ENCODE measurements at regions not wholly inside any gene's neighbourhood (a gene's known extent, or its start where the extent isn't known, plus 50 kb on each side); places are given as distances from the start of the nearest gene placed in this dataset.

DNA sequence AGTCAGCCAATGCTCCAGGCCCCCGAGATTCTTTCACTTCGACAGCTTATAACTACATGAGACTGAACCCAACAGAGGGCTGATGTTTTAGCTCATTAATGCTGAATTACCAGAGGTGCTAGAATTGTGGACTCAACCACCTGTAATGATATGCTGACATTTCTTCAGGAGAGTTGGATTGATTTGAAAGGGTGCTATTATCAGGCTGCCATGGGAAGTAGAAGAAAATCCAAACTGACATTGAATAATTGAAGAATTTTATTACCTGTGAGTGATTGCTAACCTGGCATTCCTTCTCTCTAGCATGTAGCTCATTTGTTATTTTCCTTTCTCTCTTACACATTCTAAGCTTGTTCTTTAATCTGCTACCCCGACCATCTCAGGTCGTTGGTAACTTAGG, 488.8 kb downstream of the PID1 start:
- intact Hi-C loops (cut with DNase I; ENCODE audit: low total_unique reads), result no loop called here
- Histone ChIP-seq H3K9me3 (no peaks in the 10 kb centered on the region), H3K4me1 (no peaks in the 10 kb centered on the region), H3K27me3 (no peaks in the 10 kb centered on the region), H3K4me3 (no peak overlapping the region), H3K27ac (no peak overlapping the region), H3K36me3 (no peaks in the 10 kb centered on the region)
- no peak for DNase-seq
- no peak for TF ChIP-seq POLR2AphosphoS5 (IDR thresholded peaks at IDR 0.05)
- 72 to 78% (median 73%) methylated on average over 4 of the region's 4 CpGs for WGBS, 5 donors

- Histone ChIP-seq H3K4me1 (no peaks in the 10 kb centered on the region), H3K36me3 (no peaks in the 10 kb centered on the region), H3K27ac (no peak overlapping the region), H3K9me3 (no peaks in the 10 kb centered on the region), H3K27me3 (no peaks in the 10 kb centered on the region), H3K4me3 (no peak overlapping the region)
- 63 to 69% (median 67%) methylated on average over 5 of the region's 5 CpGs for whole genome bisulfite sequencing, 5 donors
- intact Hi-C loops (cut with DNase I; ENCODE audit: low total_unique reads), result no loop called here
- TF ChIP-seq POLR2AphosphoS5 (IDR thresholded peaks at IDR 0.05) (no peak), CTCF (IDR thresholded peaks at IDR 0.05) (no peak), EP300 (IDR thresholded peaks at IDR 0.05) (no peak), POLR2A (IDR thresholded peaks at IDR 0.05) (no peak)
- DNase-seq, result no peak
Observed at GRCh38 chr2:228777855-228778355, 493.2 kb downstream of the PID1 start.

- intact Hi-C loops (cut with DNase I; ENCODE audit: low total_unique reads), result no loop called here
- DNase-seq, result no peak
- TF ChIP-seq CTCF (IDR thresholded peaks at IDR 0.05), result no peak
- no peak for TF ChIP-seq POLR2A (IDR thresholded peaks at IDR 0.05)
- TF ChIP-seq EP300 (IDR thresholded peaks at IDR 0.05), result no peak
- no peak for TF ChIP-seq POLR2AphosphoS5 (IDR thresholded peaks at IDR 0.05)
- H3K4me3 ChIP-seq, result no peak overlapping the region
- no peaks in the 10 kb centered on the region for H3K27me3 ChIP-seq
- 56 to 77% (median 68%) methylated on average over 2 of the region's 2 CpGs for WGBS, 5 donors
- no peaks in the 10 kb centered on the region for H3K4me1 ChIP-seq
- no peak overlapping the region for H3K27ac ChIP-seq
- H3K36me3 ChIP-seq, result no peaks in the 10 kb centered on the region
- H3K9me3 ChIP-seq, result no peaks in the 10 kb centered on the region
Observed at GRCh38 chr2:228774548-228774947, 496.5 kb downstream of the PID1 start.

DNA sequence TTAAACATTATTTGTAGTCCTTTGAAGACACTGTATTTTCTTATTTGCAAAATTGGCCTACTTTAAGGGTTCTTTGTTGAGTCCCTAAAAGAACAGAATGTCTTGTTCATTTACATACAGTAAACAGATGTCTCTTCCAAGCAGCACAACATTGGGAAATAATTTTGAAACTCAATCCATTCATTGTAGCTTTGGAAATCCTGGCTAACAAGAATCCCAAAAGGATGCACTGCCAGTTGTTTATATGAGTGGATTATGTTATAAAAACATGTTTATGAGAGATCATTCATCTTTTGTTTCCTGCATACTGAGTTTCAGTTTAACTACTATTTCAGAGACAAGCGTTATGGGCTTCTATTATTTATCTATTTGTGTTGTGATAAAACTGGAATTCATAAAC, 499.3 kb downstream of the PID1 start:
- Histone ChIP-seq H3K36me3 (no peaks in the 10 kb centered on the region), H3K27me3 (no peaks in the 10 kb centered on the region), H3K9me3 (no peaks in the 10 kb centered on the region), H3K4me1 (no peaks in the 10 kb centered on the region), H3K27ac (peak overlapping the region in 3 of 5 donors; percentile 44 to 75 (median 68)), H3K4me3 (no peak overlapping the region)
- WGBS, 5 donors, result 34 to 60% (median 53%) methylated on average over 1 of the region's 1 CpG
- intact Hi-C loops (cut with DNase I; ENCODE audit: low total_unique reads), result no loop called here
- TF ChIP-seq EP300 (IDR thresholded peaks at IDR 0.05) (no peak), POLR2A (IDR thresholded peaks at IDR 0.05) (no peak), POLR2AphosphoS5 (IDR thresholded peaks at IDR 0.05) (peak; percentile 23 to 69 (median 66)), CTCF (IDR thresholded peaks at IDR 0.05) (no peak)
- peak in 1 of 2 donors; percentile 6 for DNase-seq

DNA sequence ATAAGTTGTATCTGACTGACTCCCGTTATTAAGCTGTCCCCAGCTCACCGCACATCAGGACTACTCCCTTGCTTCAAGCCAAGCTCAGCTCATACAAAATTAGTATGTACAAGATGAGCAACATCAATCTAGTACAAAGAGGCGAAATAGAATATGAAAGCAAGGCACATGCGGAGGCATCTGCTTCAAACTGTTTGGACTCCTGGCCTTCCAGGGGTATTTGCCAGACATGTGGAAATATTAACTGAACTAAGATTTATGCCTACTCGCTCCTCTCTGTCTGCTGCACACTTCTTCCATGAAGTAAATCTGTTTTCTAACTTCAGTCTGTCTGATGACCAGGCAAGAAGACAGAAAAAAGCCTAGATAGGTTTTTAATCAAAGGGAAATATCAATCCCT, 499.8 kb downstream of the PID1 start:
- TF ChIP-seq CTCF (IDR thresholded peaks at IDR 0.05), result no peak
- no peak for TF ChIP-seq EP300 (IDR thresholded peaks at IDR 0.05)
- TF ChIP-seq POLR2A (IDR thresholded peaks at IDR 0.05), result no peak
- no peak for TF ChIP-seq POLR2AphosphoS5 (IDR thresholded peaks at IDR 0.05)
- Histone ChIP-seq H3K4me3 (no peak overlapping the region), H3K9me3 (no peaks in the 10 kb centered on the region), H3K27ac (peak overlapping the region in 4 of 5 donors; percentile 38 to 75 (median 56)), H3K27me3 (no peaks in the 10 kb centered on the region), H3K4me1 (no peaks in the 10 kb centered on the region), H3K36me3 (no peaks in the 10 kb centered on the region)
- 60 to 76% (median 69%) methylated on average over 5 of the region's 5 CpGs for WGBS, 5 donors
- intact Hi-C loops (cut with DNase I; ENCODE audit: low total_unique reads), result no loop called here
- no peak for DNase-seq

Measured in stomach (tissue), 8 donors.